HL-60 (cell line): ENCODE measurements at regions not wholly inside any gene's neighbourhood (a gene's known extent, or its start where the extent isn't known, plus 50 kb on each side); places are given as distances from the start of the nearest gene placed in this dataset.

Source experiments
- DNase-seq, 2 experiments: peaks; one replicate each; pipeline ENCODE4 v3.0.0-alpha.2; 2010 to 2020; ENCODE audit warnings: low read depth in 1 of 2, low spot score in 1 of 2
- H3K27ac ChIP-seq: fragments of 250-450 bp; sonication (Bioruptor Pico); replicated peaks from 2 replicates; pipeline ENCODE4 v1.5.1; 2020; ENCODE audit warnings: mild to moderate bottlenecking, moderate library complexity
- H3K27me3 ChIP-seq: fragments of 250-450 bp; sonication (Bioruptor Pico); 2 replicates; pipeline ENCODE4 v1.5.1; 2021; ENCODE audit warnings: mild to moderate bottlenecking, moderate library complexity; ENCODE audit not compliant: insufficient read depth, poor library complexity, severe bottlenecking
- H3K4me3 ChIP-seq: replicated peaks from 2 replicates; pipeline ENCODE4 v1.5.1; 2011; ENCODE audit warnings: mild to moderate bottlenecking, control low read depth, low read length; ENCODE audit not compliant: insufficient read depth
- CTCF ChIP-seq: IDR thresholded peaks from one replicate; pipeline ENCODE4 v1.5.1; 2011; ENCODE audit warnings: low read length, control low read depth, inconsistent platforms; ENCODE audit not compliant: insufficient read depth
- GABPA ChIP-seq: IDR thresholded peaks from 2 replicates; pipeline ENCODE4 v1.6.1; 2012; ENCODE audit warnings: low read depth
- POLR2AphosphoS5 ChIP-seq: IDR thresholded peaks from 2 replicates; pipeline ENCODE4 v1.6.1; 2012; ENCODE audit warnings: low read depth
- REST ChIP-seq: IDR thresholded peaks from 2 replicates; pipeline ENCODE4 v1.6.1; 2012; ENCODE audit warnings: low read depth; ENCODE audit not compliant: insufficient replicate concordance
- SPI1 ChIP-seq: IDR thresholded peaks from 2 replicates; pipeline ENCODE4 v1.6.1; 2012; ENCODE audit warnings: low read depth, mild to moderate bottlenecking, borderline replicate concordance

GRCh38 chr6:45759472-45759810 is 256.2 kb downstream of the CLIC5 start:
- no peak for DNase-seq
- TF ChIP-seq GABPA, result no peak
- no peak for TF ChIP-seq SPI1
- no peak for TF ChIP-seq POLR2AphosphoS5
- TF ChIP-seq REST, result no peak
- no peak for TF ChIP-seq CTCF
- Histone ChIP-seq H3K4me3 (no peak overlapping the region), H3K27ac (no peak overlapping the region), H3K27me3 (no peaks in the 10 kb centered on the region)

- no peak for TF ChIP-seq REST
- no peak for TF ChIP-seq POLR2AphosphoS5
- Histone ChIP-seq H3K27ac (no peak overlapping the region), H3K27me3 (no peaks in the 10 kb centered on the region), H3K4me3 (no peak overlapping the region)
- no peak for DNase-seq
Measured at GRCh38 chr6:45758787-45759471, 256.7 kb downstream of the CLIC5 start.

- H3K27ac ChIP-seq, result no peak overlapping the region
- no peak for DNase-seq
- H3K4me3 ChIP-seq, result no peak overlapping the region
- no peak for TF ChIP-seq GABPA
- no peak for TF ChIP-seq POLR2AphosphoS5
- TF ChIP-seq CTCF, result no peak
- TF ChIP-seq SPI1, result no peak
- no peak for TF ChIP-seq REST
- H3K27me3 ChIP-seq, result no peaks in the 10 kb centered on the region
Measured at GRCh38 chr6:45757443-45758130, 258.1 kb downstream of the CLIC5 start.
